Spleen (tissue), 11 donors: ENCODE measurements at regions not wholly inside any gene's neighbourhood (a gene's known extent, or its start where the extent isn't known, plus 50 kb on each side); places are given as distances from the start of the nearest gene placed in this dataset.

Experiments
- DNase-seq: peaks from one replicate; pipeline ENCODE4 v3.0.0-alpha.2; 2020
- H3K27ac ChIP-seq, 8 donors: fragments of 200-600 bp; sonication (generic) in 7 of 8; 1 replicate in 4 of 8; 2 replicates in 4 of 8; pipeline versions ENCODE4 v1.5.0 to v1.8.0; 2016 to 2021; ENCODE audit warnings: inconsistent platforms in 4 of 8, mild to moderate bottlenecking in 4 of 8, moderate library complexity in 1 of 8
- H3K27me3 ChIP-seq, 7 donors: fragments of 200-600 bp; sonication (generic) in 6 of 7; replicated peaks in 1 of 7; 1 replicate in 4 of 7; 2 replicates in 3 of 7; pipeline versions ENCODE4 v1.5.0 to v1.8.0; 2016 to 2021; ENCODE audit warnings: inconsistent platforms in 3 of 7, mild to moderate bottlenecking in 1 of 7
- H3K36me3 ChIP-seq, 6 donors: fragments of 200-600 bp; sonication (generic) in 5 of 6; 1 replicate in 4 of 6; 2 replicates in 2 of 6; pipeline versions ENCODE4 v1.5.0 to v1.8.0; 2016 to 2021; ENCODE audit warnings: inconsistent platforms in 2 of 6
- H3K4me1 ChIP-seq, 6 donors: fragments of 200-600 bp; sonication (generic) in 5 of 6; 1 replicate in 3 of 6; 2 replicates in 3 of 6; pipeline versions ENCODE4 v1.5.0 to v1.8.0; 2016 to 2021; ENCODE audit warnings: inconsistent platforms in 3 of 6
- H3K4me3 ChIP-seq, 8 donors: fragments of 200-600 bp; sonication (generic) in 7 of 8; 1 replicate in 4 of 8; 2 replicates in 4 of 8; pipeline versions ENCODE4 v1.5.0 to v1.8.0; 2016 to 2021; ENCODE audit warnings: inconsistent platforms in 4 of 8, mild to moderate bottlenecking in 4 of 8, moderate library complexity in 2 of 8
- H3K9me3 ChIP-seq, 8 donors: fragments of 200-600 bp; sonication (generic) in 7 of 8; 1 replicate in 4 of 8; 2 replicates in 4 of 8; pipeline versions ENCODE4 v1.5.0 to v1.8.0; 2016 to 2021; ENCODE audit warnings: inconsistent platforms in 4 of 8
- CTCF ChIP-seq, 11 experiments: fragments of 200-600 bp in 7 of 11; fragments of 450-650 bp in 4 of 11; sonication (generic) in 4 of 11; IDR thresholded peaks in 8 of 11; conservative IDR thresholded peaks in 3 of 11; 1 replicate in 7 of 11; 2 replicates in 4 of 11; pipeline versions ENCODE4 v1.4.0 to v1.8.0; 2016 to 2021; ENCODE audit warnings: antibody characterized with exemption in 11 of 11, inconsistent platforms in 4 of 11, mild to moderate bottlenecking in 1 of 11
- POLR2A ChIP-seq, 3 donors: fragments of 450-650 bp; IDR thresholded peaks; one replicate each; pipeline ENCODE4 v1.5.1; 2017; ENCODE audit warnings: antibody characterized with exemption in 3 of 3, mild to moderate bottlenecking in 1 of 3
- POLR2AphosphoS5 ChIP-seq, 3 donors: sonication (generic); formaldehyde crosslinking; IDR thresholded peaks; one replicate each; pipeline ENCODE4 v1.5.1; 2017; ENCODE audit warnings: antibody characterized with exemption in 3 of 3
- WGBS, 5 donors: extraction: QIAGEN DNeasy Blood & Tissue Kit in 3 of 5; methylation state at CpG; one replicate each; pipeline versions ENCODE4 v1.1.5 to v1.1.7; 2013 to 2018; 5-methylcytosine and 5-hydroxymethylcytosine counted together
- intact Hi-C: fragments of 100-400 bp; cut with DNase I; formaldehyde crosslinking; loops from one replicate; pipeline ENCODE4 v1.15.0; 2023; ENCODE audit warnings: low total_unique reads
- donor health status: healthy with polysubstance abuse.
- donor health status: DM: no; HTN: no; CAD: no; lungs with moderate emphysema.
- donor health status: DM: no; HTN: no; CAD: no.
- donor health status: Bipolar disorder and iron deficiency.
- donor health status: healthy.
- donor health status: DM: no; HTN: no; CAD: no.
- donor health status: DM: yes; HTN: yes; CAD: no.

- TF ChIP-seq POLR2AphosphoS5 (IDR thresholded peaks at IDR 0.05) (no peak), CTCF (IDR thresholded peaks at IDR 0.05 in 8 of 11, conservative IDR thresholded peaks at IDR 0.05 in 3 of 11) (no peak), POLR2A (IDR thresholded peaks at IDR 0.05) (no peak)
- Histone ChIP-seq H3K4me1 (no peaks in the 10 kb centered on the region), H3K27ac (no peak overlapping the region), H3K27me3 (no peaks in the 10 kb centered on the region), H3K4me3 (no peak overlapping the region), H3K36me3 (no peaks in the 10 kb centered on the region), H3K9me3 (peaks cover 0 to 9% (median 2%) of the 10 kb centered on the region in 8 donors)
- 81 to 99% (median 87%) methylated on average over 5 of the region's 5 CpGs for WGBS, 5 donors
- intact Hi-C loops: no loop called here
- DNase-seq: no peak
Measured at GRCh38 chr12:89258240-89258969, 93.9 kb downstream of the DUSP6 start.

- DNase-seq: no peak
- Histone ChIP-seq H3K36me3 (no peaks in the 10 kb centered on the region), H3K27me3 (no peaks in the 10 kb centered on the region), H3K4me3 (no peak overlapping the region), H3K4me1 (peaks cover 0 to 7% (median 0%) of the 10 kb centered on the region in 6 donors), H3K27ac (no peak overlapping the region), H3K9me3 (peaks cover 0 to 9% (median 2%) of the 10 kb centered on the region in 8 donors)
- WGBS, 5 donors: 73 to 91% (median 84%) methylated on average over 5 of the region's 5 CpGs
- intact Hi-C loops: no loop called here
- TF ChIP-seq POLR2A (IDR thresholded peaks at IDR 0.05): no peak
- TF ChIP-seq POLR2AphosphoS5 (IDR thresholded peaks at IDR 0.05): no peak
- TF ChIP-seq CTCF (IDR thresholded peaks at IDR 0.05 in 8 of 11, conservative IDR thresholded peaks at IDR 0.05 in 3 of 11): no peak
Measured at GRCh38 chr12:89257340-89257739, 95.0 kb downstream of the DUSP6 start.

- no peak for TF ChIP-seq POLR2AphosphoS5 (IDR thresholded peaks at IDR 0.05)
- TF ChIP-seq POLR2A (IDR thresholded peaks at IDR 0.05): no peak
- TF ChIP-seq CTCF (IDR thresholded peaks at IDR 0.05 in 8 of 11, conservative IDR thresholded peaks at IDR 0.05 in 3 of 11): no peak
- H3K4me1 ChIP-seq: peaks cover 0 to 18% (median 0%) of the 10 kb centered on the region in 6 donors
- H3K27me3 ChIP-seq: no peaks in the 10 kb centered on the region
- intact Hi-C loops: no loop called here
- H3K36me3 ChIP-seq: no peaks in the 10 kb centered on the region
- H3K27ac ChIP-seq: no peak overlapping the region
- H3K4me3 ChIP-seq: no peak overlapping the region
- peaks cover 0 to 9% (median 2%) of the 10 kb centered on the region in 8 donors for H3K9me3 ChIP-seq
- DNase-seq: no peak
- 88 to 95% (median 94%) methylated on average over 1 of the region's 1 CpG for WGBS, 5 donors
Measured at GRCh38 chr12:89256060-89256459, 96.2 kb downstream of the DUSP6 start.

GRCh38 chr12:89253488-89253887 is 98.8 kb downstream of the DUSP6 start:
- DNase-seq: no peak
- no peak overlapping the region for H3K27ac ChIP-seq
- peaks cover 0 to 6% (median 2%) of the 10 kb centered on the region in 8 donors for H3K9me3 ChIP-seq
- H3K27me3 ChIP-seq: no peaks in the 10 kb centered on the region
- TF ChIP-seq POLR2AphosphoS5 (IDR thresholded peaks at IDR 0.05) (no peak), POLR2A (IDR thresholded peaks at IDR 0.05) (no peak), CTCF (IDR thresholded peaks at IDR 0.05 in 8 of 11, conservative IDR thresholded peaks at IDR 0.05 in 3 of 11) (no peak)
- H3K4me3 ChIP-seq: no peak overlapping the region
- WGBS, 5 donors: 88 to 98% (median 97%) methylated on average over 1 of the region's 1 CpG
- no peaks in the 10 kb centered on the region for H3K36me3 ChIP-seq
- intact Hi-C loops: no loop called here
- peaks cover 0 to 27% (median 5%) of the 10 kb centered on the region in 6 donors for H3K4me1 ChIP-seq
